GM12878 (cell line): ENCODE measurements at regions not wholly inside any gene's neighbourhood (a gene's known extent, or its start where the extent isn't known, plus 50 kb on each side); places are given as distances from the start of the nearest gene placed in this dataset.

Experiments
- ATAC-seq: fragments of 200-7000 bp; cut with Tn5 transposase; 3 replicates; pipeline ENCODE4 v1.9.1; 2020; ENCODE audit warnings: mild to moderate bottlenecking, moderate library complexity
- BruUV-seq: library from RNA; stranded (reverse); fragments of 400-500 nt; replicated peaks from 2 replicates; lab custom pipeline; 2021; lab: Mats Ljungman, UMichigan
- CTCF ChIA-PET: fragments of 300-600 bp; sonication (Branson Sonifier 250); formaldehyde crosslinking; extraction: SDS; loops from one replicate; lab custom pipeline; 2021; ENCODE audit warnings: inconsistent platforms; lab: Yijun Ruan, JAX
- POLR2A ChIA-PET: fragments of 350-600 bp; formaldehyde crosslinking; extraction: SDS; loops from one replicate; lab custom pipeline; 2021; ENCODE audit warnings: inconsistent platforms; lab: Charles Lee
- RAD21 ChIA-PET: fragments of 300-600 bp; sonication (Branson Sonifier 250); formaldehyde crosslinking; loops from one replicate; lab custom pipeline; 2023; ENCODE audit warnings: antibody characterized with exemption; ENCODE audit not compliant: unreplicated experiment; lab: Charles Lee
- SMC1A ChIA-PET: fragments of 300-600 bp; sonication (Branson Sonifier 250); formaldehyde crosslinking; loops from one replicate; lab custom pipeline; 2023; ENCODE audit not compliant: unreplicated experiment, uncharacterized antibody; lab: Charles Lee
- DNase-seq: peaks from one replicate; pipeline ENCODE4 v3.0.0-alpha.2; 2011; ENCODE audit warnings: low read depth, low spot score
- FAIRE-seq: peaks from 3 replicates; lab custom pipeline; 2011; peaks lifted over from hg19 to GRCh38; lab: Jason Lieb, UNC
- H2AFZ ChIP-seq: 2 replicates; pipeline ENCODE4 v1.6.0; 2011; ENCODE audit warnings: low read depth, low read length, control low read depth; ENCODE audit not compliant: control insufficient read depth
- H3K27ac ChIP-seq: 2 replicates; pipeline ENCODE4 v1.5.1; 2011; ENCODE audit warnings: control low read depth; ENCODE audit not compliant: control insufficient read depth, insufficient read depth
- H3K27me3 ChIP-seq, 2 experiments: replicated peaks in 1 of 2; 2 replicates each; pipeline versions ENCODE4 v1.6.0 to v1.6.1; 2011; ENCODE audit warnings: low read length in 1 of 2; ENCODE audit not compliant: control insufficient read depth in 2 of 2, insufficient read depth in 2 of 2
- H3K36me3 ChIP-seq, 2 experiments: 2 replicates each; pipeline ENCODE4 v1.5.1; 2011; ENCODE audit warnings: low read length in 1 of 2; ENCODE audit not compliant: control insufficient read depth in 2 of 2, insufficient read depth in 2 of 2
- H3K4me1 ChIP-seq: 2 replicates; pipeline ENCODE4 v1.6.1; 2011; ENCODE audit warnings: mild to moderate bottlenecking, low read length, moderate library complexity, mixed read lengths; ENCODE audit not compliant: control insufficient read depth, insufficient read depth
- H3K4me2 ChIP-seq: 2 replicates; pipeline ENCODE4 v1.6.0; 2011; ENCODE audit warnings: control low read depth; ENCODE audit not compliant: control insufficient read depth, insufficient read depth
- H3K4me3 ChIP-seq: fragments of 200-600 bp; sonication (generic); 2 replicates; pipeline ENCODE4 v1.5.1; 2016
- H3K79me2 ChIP-seq: 2 replicates; pipeline ENCODE4 v1.6.0; 2011; ENCODE audit warnings: low read length; ENCODE audit not compliant: control insufficient read depth, insufficient read depth
- H3K9ac ChIP-seq: 2 replicates; pipeline ENCODE4 v1.8.0; 2011; ENCODE audit warnings: low read length, control low read depth, mixed read lengths; ENCODE audit not compliant: control insufficient read depth, insufficient read depth
- H3K9me3 ChIP-seq: replicated peaks from 3 replicates; pipeline ENCODE4 v1.5.1; 2011; ENCODE audit warnings: mild to moderate bottlenecking, low read length; ENCODE audit not compliant: control insufficient read depth, insufficient read depth
- H4K20me1 ChIP-seq: 2 replicates; pipeline ENCODE4 v1.6.0; 2011; ENCODE audit not compliant: control insufficient read depth, insufficient read depth
- CBFB ChIP-seq: IDR thresholded peaks from 2 replicates; pipeline ENCODE4 v1.6.1; 2016; ENCODE audit warnings: antibody characterized with exemption, low read depth
- HCFC1 ChIP-seq: fragments of 150-350 bp; IDR thresholded peaks from 2 replicates; pipeline ENCODE4 v1.6.1; 2014; ENCODE audit warnings: low read length
- JUND ChIP-seq: IDR thresholded peaks from 2 replicates; pipeline ENCODE4 v1.6.1; 2012; ENCODE audit warnings: low read depth, mild to moderate bottlenecking, low read length, improper control_type of control experiment, moderate library complexity
- MYC ChIP-seq: IDR thresholded peaks from 2 replicates; pipeline ENCODE4 v1.6.1; 2011; ENCODE audit warnings: mild to moderate bottlenecking, low read length, moderate library complexity, inconsistent platforms; ENCODE audit not compliant: insufficient read depth, insufficient replicate concordance, insufficient read length, severe bottlenecking
- SIN3A ChIP-seq: IDR thresholded peaks from 2 replicates; pipeline ENCODE4 v1.6.1; 2012; ENCODE audit warnings: low read depth, low read length, improper control_type of control experiment
- ZNF207 ChIP-seq: fragments of 450-650 bp; IDR thresholded peaks from 2 replicates; pipeline ENCODE4 v1.6.1; 2014; ENCODE audit warnings: antibody characterized with exemption, mild to moderate bottlenecking, borderline replicate concordance
- ZNF622 ChIP-seq: fragments of 450-650 bp; IDR thresholded peaks from 2 replicates; pipeline ENCODE4 v1.6.1; 2017; ENCODE audit warnings: mild to moderate bottlenecking, inconsistent platforms
- WGBS: methylation state at CpG from one replicate; pipeline ENCODE4 v1.1.6; 2016; ENCODE audit warnings: low lambda C conversion rate; ENCODE audit not compliant: insufficient replicate concordance, insufficient coverage; ENCODE audit errors: missing lambda C conversion rate; 5-methylcytosine and 5-hydroxymethylcytosine counted together
- in situ Hi-C: fragments of 300-500 bp; cut with MboI; formaldehyde crosslinking; loops from 9 replicates; pipeline ENCODE4 v1.14.3; 2018; ENCODE audit warnings: mixed read lengths
- intact Hi-C: fragments of 100-400 bp; cut with micrococcal nuclease; formaldehyde crosslinking; loops from one replicate; pipeline ENCODE4 v1.14.2; 2022; ENCODE audit not compliant: unreplicated experiment
- TF ChIP-seq, protein P1 (sequence below): IDR thresholded peaks from 2 replicates; pipeline ENCODE4 v1.6.1; 2011; ENCODE audit warnings: low read depth, mild to moderate bottlenecking, low read length, moderate library complexity, borderline replicate concordance; ENCODE audit errors: extremely low read depth
- TF ChIP-seq, protein P2 (sequence below): fragments of 450-650 bp; IDR thresholded peaks from 2 replicates; pipeline ENCODE4 v1.6.1; 2016; ENCODE audit warnings: mild to moderate bottlenecking

DNA sequence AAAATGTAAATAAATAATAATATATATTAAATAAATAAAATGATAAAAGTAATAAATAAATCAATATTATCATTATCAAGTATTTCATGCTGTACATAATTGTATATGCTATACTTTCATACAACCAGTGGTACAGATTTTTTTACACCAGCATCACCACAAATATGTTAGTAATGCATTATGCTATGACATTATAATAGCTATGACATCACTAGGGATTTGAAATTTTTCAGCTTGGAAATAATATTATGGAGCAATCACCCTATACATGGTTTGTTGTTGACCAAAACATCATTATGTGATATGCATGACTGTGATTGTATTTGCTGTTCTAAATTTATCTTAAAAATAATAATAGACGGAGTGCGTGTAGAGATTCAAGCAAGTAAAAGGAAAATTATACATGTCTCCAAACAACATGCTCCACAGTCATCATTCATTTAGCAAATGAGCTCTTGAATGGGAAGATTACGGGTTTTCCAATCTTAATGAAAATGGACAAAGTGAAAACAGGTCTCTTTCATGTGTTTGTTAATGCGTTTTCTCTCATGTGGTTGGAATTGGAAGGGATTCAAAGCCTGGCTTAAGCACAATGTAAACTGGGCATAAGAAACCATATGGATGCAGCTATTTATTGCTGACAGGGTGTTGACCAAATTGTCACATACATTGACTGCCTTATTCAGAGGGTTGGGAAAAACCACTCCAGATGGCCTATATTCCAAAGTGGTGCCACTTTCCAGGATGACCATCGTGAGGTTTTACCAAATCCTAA is 643.0 kb upstream of the RGMB start:
- FAIRE-seq (no peak), ATAC-seq (no peak), DNase-seq (no peak)
- Histone ChIP-seq H3K4me2 (no peak overlapping the region), H3K36me3 (no peaks in the 10 kb centered on the region), H3K27me3 (no peaks in the 10 kb centered on the region), H3K9me3 (no peaks in the 10 kb centered on the region), H3K27ac (no peak overlapping the region), H3K9ac (no peak overlapping the region), H4K20me1 (no peaks in the 10 kb centered on the region), H3K4me3 (no peak overlapping the region), H3K4me1 (no peaks in the 10 kb centered on the region), H2AFZ (no peak overlapping the region), H3K79me2 (no peaks in the 10 kb centered on the region)
- SMC1A ChIA-PET = interaction anchor here (0.5 to 1.2 kb wide), 3 partner anchors 12 to 874 kb away, joined by 3 to 5 read pairs (median 4); no protein-coding TSS in a partner anchor
- TF ChIP-seq, protein P1, sequence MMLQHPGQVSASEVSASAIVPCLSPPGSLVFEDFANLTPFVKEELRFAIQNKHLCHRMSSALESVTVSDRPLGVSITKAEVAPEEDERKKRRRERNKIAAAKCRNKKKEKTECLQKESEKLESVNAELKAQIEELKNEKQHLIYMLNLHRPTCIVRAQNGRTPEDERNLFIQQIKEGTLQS = no peak
- TF ChIP-seq HCFC1 (no peak), MYC (no peak), CBFB (no peak), ZNF622 (no peak), JUND (no peak), ZNF207 (no peak), SIN3A (no peak)
- TF ChIP-seq, protein P2, sequence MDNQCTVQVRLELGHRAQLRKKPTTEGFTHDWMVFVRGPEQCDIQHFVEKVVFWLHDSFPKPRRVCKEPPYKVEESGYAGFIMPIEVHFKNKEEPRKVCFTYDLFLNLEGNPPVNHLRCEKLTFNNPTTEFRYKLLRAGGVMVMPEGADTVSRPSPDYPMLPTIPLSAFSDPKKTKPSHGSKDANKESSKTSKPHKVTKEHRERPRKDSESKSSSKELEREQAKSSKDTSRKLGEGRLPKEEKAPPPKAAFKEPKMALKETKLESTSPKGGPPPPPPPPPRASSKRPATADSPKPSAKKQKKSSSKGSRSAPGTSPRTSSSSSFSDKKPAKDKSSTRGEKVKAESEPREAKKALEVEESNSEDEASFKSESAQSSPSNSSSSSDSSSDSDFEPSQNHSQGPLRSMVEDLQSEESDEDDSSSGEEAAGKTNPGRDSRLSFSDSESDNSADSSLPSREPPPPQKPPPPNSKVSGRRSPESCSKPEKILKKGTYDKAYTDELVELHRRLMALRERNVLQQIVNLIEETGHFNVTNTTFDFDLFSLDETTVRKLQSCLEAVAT = no peak
- WGBS = 58% methylated on average over 5 of the region's 5 CpGs
- in situ Hi-C loops (no loop called here), intact Hi-C loops (no loop called here)
- BruUV-seq = no TSS peak
- POLR2A ChIA-PET = no interaction called here
- RAD21 ChIA-PET = no interaction called here
- CTCF ChIA-PET = interaction anchor here (1.7 kb wide), 1 partner anchor 20 kb away, joined by 5 read pairs; no protein-coding TSS in a partner anchor
